ENCODE measurements at regions not wholly inside any gene's neighbourhood (a gene's known extent, or its start where the extent isn't known, plus 50 kb on each side); places are given as distances from the start of the nearest gene placed in this dataset.

GRCh38 chr4:82071951-82072350 lies 301.8 kb downstream of the HNRNPD start:
- TF ChIP-seq CTCF (IDR thresholded peaks at IDR 0.05; ENCODE audit: low read depth, low read length, poor library complexity, severe bottlenecking), result no peak
- no peak for TF ChIP-seq EZH2phosphoT487 (IDR thresholded peaks at IDR 0.05; ENCODE audit: borderline replicate concordance, low read length)
- H3K4me1 ChIP-seq (ENCODE audit: control insufficient read depth, low read length), result no peaks in the 10 kb centered on the region
- H3K4me2 ChIP-seq (ENCODE audit: low read length), result no peak overlapping the region
- H3K9me2 ChIP-seq (replicated peaks; ENCODE audit: control insufficient read depth, low read length), result no peaks in the 10 kb centered on the region
- H3K79me2 ChIP-seq (ENCODE audit: control insufficient read depth, low read length), result no peaks in the 10 kb centered on the region
- no peaks in the 10 kb centered on the region for H3F3A ChIP-seq (ENCODE audit: control insufficient read depth, insufficient read depth)
- H3K4me3 ChIP-seq (ENCODE audit: low read length), result no peak overlapping the region
- no peaks in the 10 kb centered on the region for H3K36me3 ChIP-seq (ENCODE audit: control insufficient read depth, low read length)
- H4K20me1 ChIP-seq (ENCODE audit: control insufficient read depth, insufficient read depth, low read depth, low read length), result no peaks in the 10 kb centered on the region
- no peaks in the 10 kb centered on the region for H3K9me3 ChIP-seq (ENCODE audit: control insufficient read depth, insufficient read depth, low read length)
- no peaks in the 10 kb centered on the region for H3K27me3 ChIP-seq (ENCODE audit: control insufficient read depth, low read length)
- no peak overlapping the region for H3K27ac ChIP-seq (ENCODE audit: low read depth, low read length)

GRCh38 chr4:82069883-82070638 lies 303.7 kb downstream of the HNRNPD start:
- no peaks in the 10 kb centered on the region for H3F3A ChIP-seq (ENCODE audit: control insufficient read depth, insufficient read depth)

GRCh38 chr4:82063017-82063416 lies 310.8 kb downstream of the HNRNPD start:
- H3K9me2 ChIP-seq (replicated peaks; ENCODE audit: control insufficient read depth, low read length), result no peaks in the 10 kb centered on the region
- H3K4me2 ChIP-seq (ENCODE audit: low read length), result no peak overlapping the region
- no peak for TF ChIP-seq EZH2phosphoT487 (IDR thresholded peaks at IDR 0.05; ENCODE audit: borderline replicate concordance, low read length)

More at GRCh38 chr4:82069883-82070638, 303.7 kb downstream of the HNRNPD start:
- no peaks in the 10 kb centered on the region for H3K4me1 ChIP-seq (ENCODE audit: control insufficient read depth, low read length)
- H3K4me2 ChIP-seq (ENCODE audit: low read length), result no peak overlapping the region
- H3K4me3 ChIP-seq (ENCODE audit: low read length), result no peak overlapping the region
- H3K36me3 ChIP-seq (ENCODE audit: control insufficient read depth, low read length), result no peaks in the 10 kb centered on the region
- H4K20me1 ChIP-seq (ENCODE audit: control insufficient read depth, insufficient read depth, low read depth, low read length), result no peaks in the 10 kb centered on the region
- H3K27ac ChIP-seq (ENCODE audit: low read depth, low read length), result no peak overlapping the region
- H3K27me3 ChIP-seq (ENCODE audit: control insufficient read depth, low read length), result no peaks in the 10 kb centered on the region
- no peak for TF ChIP-seq EZH2phosphoT487 (IDR thresholded peaks at IDR 0.05; ENCODE audit: borderline replicate concordance, low read length)
- H3K79me2 ChIP-seq (ENCODE audit: control insufficient read depth, low read length), result no peaks in the 10 kb centered on the region
- no peaks in the 10 kb centered on the region for H3K9me2 ChIP-seq (replicated peaks; ENCODE audit: control insufficient read depth, low read length)
- no peaks in the 10 kb centered on the region for H3K9me3 ChIP-seq (ENCODE audit: control insufficient read depth, insufficient read depth, low read length)

GRCh38 chr4:82057990-82058544 lies 315.7 kb downstream of the HNRNPD start:
- Histone ChIP-seq H3F3A (ENCODE audit: control insufficient read depth, insufficient read depth) (no peaks in the 10 kb centered on the region), H3K9me3 (ENCODE audit: control insufficient read depth, insufficient read depth, low read length) (no peaks in the 10 kb centered on the region), H3K4me1 (ENCODE audit: control insufficient read depth, low read length) (no peaks in the 10 kb centered on the region), H3K27ac (ENCODE audit: low read depth, low read length) (no peak overlapping the region), H3K27me3 (ENCODE audit: control insufficient read depth, low read length) (no peaks in the 10 kb centered on the region), H4K20me1 (ENCODE audit: control insufficient read depth, insufficient read depth, low read depth, low read length) (no peaks in the 10 kb centered on the region), H3K79me2 (ENCODE audit: control insufficient read depth, low read length) (no peaks in the 10 kb centered on the region), H3K4me2 (ENCODE audit: low read length) (no peak overlapping the region), H3K4me3 (ENCODE audit: low read length) (no peak overlapping the region), H3K36me3 (ENCODE audit: control insufficient read depth, low read length) (no peaks in the 10 kb centered on the region), H3K9me2 (replicated peaks; ENCODE audit: control insufficient read depth, low read length) (no peaks in the 10 kb centered on the region)
- no peak for TF ChIP-seq CTCF (IDR thresholded peaks at IDR 0.05; ENCODE audit: low read depth, low read length, poor library complexity, severe bottlenecking)
- TF ChIP-seq EZH2phosphoT487 (IDR thresholded peaks at IDR 0.05; ENCODE audit: borderline replicate concordance, low read length), result no peak

More at GRCh38 chr4:82063017-82063416, 310.8 kb downstream of the HNRNPD start:
- no peaks in the 10 kb centered on the region for H3K27me3 ChIP-seq (ENCODE audit: control insufficient read depth, low read length)
- no peaks in the 10 kb centered on the region for H3K9me3 ChIP-seq (ENCODE audit: control insufficient read depth, insufficient read depth, low read length)
- H4K20me1 ChIP-seq (ENCODE audit: control insufficient read depth, insufficient read depth, low read depth, low read length), result no peaks in the 10 kb centered on the region
- H3K36me3 ChIP-seq (ENCODE audit: control insufficient read depth, low read length), result no peaks in the 10 kb centered on the region
- H3F3A ChIP-seq (ENCODE audit: control insufficient read depth, insufficient read depth), result no peaks in the 10 kb centered on the region
- no peaks in the 10 kb centered on the region for H3K4me1 ChIP-seq (ENCODE audit: control insufficient read depth, low read length)
- no peak overlapping the region for H3K27ac ChIP-seq (ENCODE audit: low read depth, low read length)
- H3K4me3 ChIP-seq (ENCODE audit: low read length), result no peak overlapping the region
- H3K79me2 ChIP-seq (ENCODE audit: control insufficient read depth, low read length), result no peaks in the 10 kb centered on the region

Data from DOHH2 (cell line).